Bronchial epithelial cell (primary cell): ENCODE measurements at regions not wholly inside any gene's neighbourhood (a gene's known extent, or its start where the extent isn't known, plus 50 kb on each side); places are given as distances from the start of the nearest gene placed in this dataset.

Experiments used
- DNase-seq: peaks from one replicate; pipeline ENCODE4 v3.0.0-alpha.2; 2010; ENCODE audit warnings: low read depth
- FAIRE-seq: peaks from 2 replicates; lab custom pipeline; 2011; peaks lifted over from hg19 to GRCh38; lab: Jason Lieb, UNC
- H3K27me3 ChIP-seq: 2 replicates; pipeline ENCODE4 v1.5.1; 2011; ENCODE audit warnings: low read length; ENCODE audit not compliant: control insufficient read depth, insufficient read depth
- H3K36me3 ChIP-seq: 2 replicates; pipeline ENCODE4 v1.5.1; 2011; ENCODE audit warnings: low read length; ENCODE audit not compliant: control insufficient read depth, insufficient read depth
- H3K4me3 ChIP-seq: 2 replicates; pipeline ENCODE4 v1.5.1; 2011; ENCODE audit warnings: mild to moderate bottlenecking, low read depth, low read length, control low read depth
- TF ChIP-seq, protein P1 (sequence below): IDR thresholded peaks from 2 replicates; pipeline ENCODE4 v1.5.1; 2011; ENCODE audit warnings: mild to moderate bottlenecking, moderate library complexity, low read length, control low read depth, inconsistent platforms; ENCODE audit not compliant: insufficient read depth, severe bottlenecking

DNA sequence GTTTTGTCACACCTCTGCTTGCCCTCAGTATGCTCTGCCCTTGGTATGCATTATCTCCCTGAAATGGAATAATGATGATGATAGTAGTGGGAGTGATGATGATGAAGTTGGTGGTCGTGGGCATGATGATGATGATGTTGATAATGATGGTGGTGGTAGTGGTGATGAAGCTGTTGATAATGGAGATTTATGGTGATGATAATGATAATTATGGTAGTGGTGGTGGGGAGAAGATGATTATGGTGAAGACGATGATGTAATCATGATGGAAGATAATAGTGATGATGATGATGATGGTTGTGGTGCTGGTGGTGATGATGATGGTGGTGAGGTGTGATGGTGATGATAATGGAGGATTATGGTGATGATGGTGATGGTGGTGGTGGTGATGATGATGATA, 390.1 kb upstream of the EEF2KMT start:
- H3K36me3 ChIP-seq: no peaks in the 10 kb centered on the region
- FAIRE-seq (no peak), DNase-seq (no peak)

DNA sequence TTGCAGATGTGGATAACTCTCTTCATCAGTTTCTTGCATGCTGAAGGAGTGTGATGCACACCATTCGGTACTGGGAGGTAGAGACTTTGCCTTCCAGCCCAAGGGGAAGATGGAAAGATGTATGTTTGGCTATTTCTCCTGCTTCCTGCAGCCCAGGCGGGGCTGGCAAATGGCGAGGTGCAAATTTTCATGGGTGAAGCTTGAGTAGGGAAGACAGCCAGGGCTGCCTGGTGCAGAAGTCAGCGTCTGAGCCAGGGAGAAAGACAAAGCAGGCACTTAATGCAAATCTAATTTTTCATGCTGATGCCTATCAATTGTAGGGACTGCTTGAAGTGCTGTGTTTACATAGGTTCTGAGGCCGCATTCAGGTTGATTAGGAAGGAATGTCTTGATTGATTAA, 384.7 kb upstream of the EEF2KMT start:
- DNase-seq: no peak
- TF ChIP-seq, protein P1, sequence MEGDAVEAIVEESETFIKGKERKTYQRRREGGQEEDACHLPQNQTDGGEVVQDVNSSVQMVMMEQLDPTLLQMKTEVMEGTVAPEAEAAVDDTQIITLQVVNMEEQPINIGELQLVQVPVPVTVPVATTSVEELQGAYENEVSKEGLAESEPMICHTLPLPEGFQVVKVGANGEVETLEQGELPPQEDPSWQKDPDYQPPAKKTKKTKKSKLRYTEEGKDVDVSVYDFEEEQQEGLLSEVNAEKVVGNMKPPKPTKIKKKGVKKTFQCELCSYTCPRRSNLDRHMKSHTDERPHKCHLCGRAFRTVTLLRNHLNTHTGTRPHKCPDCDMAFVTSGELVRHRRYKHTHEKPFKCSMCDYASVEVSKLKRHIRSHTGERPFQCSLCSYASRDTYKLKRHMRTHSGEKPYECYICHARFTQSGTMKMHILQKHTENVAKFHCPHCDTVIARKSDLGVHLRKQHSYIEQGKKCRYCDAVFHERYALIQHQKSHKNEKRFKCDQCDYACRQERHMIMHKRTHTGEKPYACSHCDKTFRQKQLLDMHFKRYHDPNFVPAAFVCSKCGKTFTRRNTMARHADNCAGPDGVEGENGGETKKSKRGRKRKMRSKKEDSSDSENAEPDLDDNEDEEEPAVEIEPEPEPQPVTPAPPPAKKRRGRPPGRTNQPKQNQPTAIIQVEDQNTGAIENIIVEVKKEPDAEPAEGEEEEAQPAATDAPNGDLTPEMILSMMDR: no peak
- FAIRE-seq: no peak
- Histone ChIP-seq H3K36me3 (no peaks in the 10 kb centered on the region), H3K4me3 (no peak overlapping the region), H3K27me3 (no peaks in the 10 kb centered on the region)

More for the DNA sequence above, 390.1 kb upstream of the EEF2KMT start:
- Histone ChIP-seq H3K4me3 (no peak overlapping the region), H3K27me3 (no peaks in the 10 kb centered on the region)
- TF ChIP-seq, protein P1: no peak

DNA sequence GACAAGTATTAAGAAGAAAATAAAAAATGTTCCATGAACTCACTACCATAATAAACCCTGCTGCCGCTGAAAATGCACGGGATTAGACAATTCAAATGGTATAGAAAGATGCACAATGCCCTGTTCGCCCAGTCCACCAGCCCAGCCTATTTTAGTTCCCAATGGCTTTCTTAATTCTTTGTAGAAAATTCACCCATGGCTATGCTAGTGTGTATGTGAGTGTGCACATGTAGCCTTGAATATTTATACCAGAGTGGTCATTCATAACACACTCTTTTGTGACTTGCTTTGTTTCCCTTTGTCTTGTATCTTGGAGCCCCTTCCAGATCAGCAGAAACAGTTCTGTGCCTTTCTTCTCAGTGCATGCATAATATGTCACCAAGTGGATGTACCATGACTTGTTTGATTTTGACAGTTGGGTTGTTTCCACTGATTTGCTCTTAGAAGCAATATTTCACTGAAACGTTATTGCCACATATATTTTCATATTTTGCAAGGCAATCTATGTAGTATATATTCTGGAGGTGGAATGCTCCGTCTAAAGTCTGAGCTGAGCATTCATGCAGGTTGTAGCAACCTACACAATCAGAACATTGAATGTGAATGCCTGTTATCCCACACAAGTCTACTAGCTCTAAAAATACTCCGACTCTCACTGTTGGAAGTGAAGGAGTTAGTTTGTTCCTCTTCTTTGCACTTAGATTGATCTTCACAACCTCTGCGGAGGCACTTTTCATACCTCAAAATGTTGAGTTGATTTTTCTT, 383.0 kb upstream of the EEF2KMT start:
- Histone ChIP-seq H3K36me3 (no peaks in the 10 kb centered on the region), H3K27me3 (no peaks in the 10 kb centered on the region), H3K4me3 (no peak overlapping the region)
- TF ChIP-seq, protein P1: no peak
- DNase-seq: no peak
- FAIRE-seq: no peak

DNA sequence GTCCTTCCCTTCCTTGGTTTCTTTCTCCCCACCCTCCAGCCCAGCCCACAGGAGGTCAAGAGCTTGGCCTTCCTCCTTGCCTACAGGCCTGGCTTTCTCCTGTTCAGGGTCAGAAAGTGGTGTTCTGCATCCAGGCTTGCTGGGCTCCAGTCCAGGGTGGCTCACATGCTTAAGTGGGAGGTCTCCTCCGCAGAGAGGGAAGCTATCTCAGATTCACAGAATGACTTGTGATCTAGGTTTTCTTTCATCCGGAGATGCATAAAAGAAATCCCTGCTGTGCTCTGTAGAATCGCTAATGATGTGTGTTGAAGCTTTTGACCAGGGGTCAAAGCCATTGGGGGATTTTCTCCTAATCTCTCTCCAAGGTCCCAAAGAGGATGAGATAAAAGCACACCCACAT, 382.3 kb upstream of the EEF2KMT start:
- no peak for FAIRE-seq
- Histone ChIP-seq H3K4me3 (no peak overlapping the region), H3K27me3 (no peaks in the 10 kb centered on the region), H3K36me3 (no peaks in the 10 kb centered on the region)
- TF ChIP-seq, protein P1: no peak
- DNase-seq: no peak

DNA sequence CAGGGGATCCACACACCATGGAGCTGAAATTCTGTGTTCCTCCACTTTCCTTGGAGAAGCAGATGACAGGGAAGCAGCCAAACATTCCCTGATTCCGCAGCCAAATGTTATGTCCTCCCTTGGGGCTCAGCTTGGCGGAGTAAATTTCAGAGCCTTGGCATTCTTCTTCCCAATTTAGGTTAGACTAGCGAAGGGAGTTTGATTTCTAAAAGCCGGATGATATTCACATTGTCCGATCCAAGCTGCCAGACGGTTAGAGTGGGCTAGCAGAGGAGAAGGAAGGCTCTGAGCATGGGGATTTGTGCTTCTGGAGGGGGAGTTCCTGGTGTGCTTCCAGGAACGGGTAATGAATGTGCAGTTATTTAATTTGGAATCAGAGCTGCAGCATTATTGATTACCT, 380.4 kb upstream of the EEF2KMT start:
- no peaks in the 10 kb centered on the region for H3K36me3 ChIP-seq
- no peak for FAIRE-seq
- TF ChIP-seq, protein P1: no peak
- H3K4me3 ChIP-seq: no peak overlapping the region
- no peaks in the 10 kb centered on the region for H3K27me3 ChIP-seq
- no peak for DNase-seq

DNA sequence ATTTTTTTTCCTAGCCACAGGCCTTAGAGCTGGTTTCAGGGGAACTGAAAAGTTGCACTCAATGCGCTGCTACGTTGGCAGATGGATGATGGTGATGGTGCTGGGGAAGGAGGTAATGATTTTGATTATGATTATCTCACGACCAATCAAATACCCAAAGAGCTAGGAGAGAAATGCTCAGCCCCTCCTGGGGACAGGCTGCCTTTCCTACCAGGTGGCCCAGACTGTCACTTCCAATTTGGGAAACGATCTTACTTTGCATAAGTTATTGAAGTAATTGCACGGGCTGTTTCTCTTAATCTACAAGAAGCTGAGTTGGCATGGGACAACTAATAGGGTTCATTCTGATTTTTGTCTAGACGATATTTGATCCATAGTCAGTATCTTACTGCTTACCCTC, 379.7 kb upstream of the EEF2KMT start:
- DNase-seq (no peak), FAIRE-seq (no peak)
- H3K4me3 ChIP-seq: no peak overlapping the region
- no peaks in the 10 kb centered on the region for H3K27me3 ChIP-seq
- H3K36me3 ChIP-seq: no peaks in the 10 kb centered on the region
- TF ChIP-seq, protein P1: no peak
